Neural cell (in vitro differentiated cells): ENCODE measurements at regions not wholly inside any gene's neighbourhood (a gene's known extent, or its start where the extent isn't known, plus 50 kb on each side); places are given as distances from the start of the nearest gene placed in this dataset.

ENCODE experiments used
- H2AFZ ChIP-seq: fragments of 200-600, 300-800 bp; sonication (generic), shearing (Covaris generic); 2 replicates; pipeline ENCODE4 v1.6.0; 2014; ENCODE audit warnings: low read depth, mild to moderate bottlenecking, antibody characterized with exemption, low read length, moderate library complexity
- H3F3A ChIP-seq: fragments of 200-600 bp; shearing (Covaris generic); 2 replicates; pipeline ENCODE4 v1.6.1; 2016; ENCODE audit warnings: mild to moderate bottlenecking, moderate library complexity, mixed read lengths, antibody characterized with exemption, low read length; ENCODE audit not compliant: insufficient read depth, poor library complexity, severe bottlenecking
- H3K27ac ChIP-seq: fragments of 200-600, 300-800 bp; sonication (generic), shearing (Covaris generic); 2 replicates; pipeline ENCODE4 v1.5.1; 2014; ENCODE audit warnings: mild to moderate bottlenecking, low read length, moderate library complexity
- H3K27me3 ChIP-seq: fragments of 300-800, 200-600 bp; sonication (generic), shearing (Covaris generic); 2 replicates; pipeline ENCODE4 v1.6.0; 2014; ENCODE audit warnings: mild to moderate bottlenecking, low read depth, low read length, moderate library complexity; ENCODE audit not compliant: insufficient read depth
- H3K36me3 ChIP-seq: fragments of 300-800, 200-600 bp; sonication (generic), shearing (Covaris generic); 2 replicates; pipeline ENCODE4 v1.5.1; 2014; ENCODE audit warnings: mild to moderate bottlenecking, antibody characterized with exemption, low read length, moderate library complexity; ENCODE audit not compliant: insufficient read depth
- H3K4me2 ChIP-seq: fragments of 300-800, 200-600 bp; sonication (generic), shearing (Covaris generic); 2 replicates; pipeline ENCODE4 v1.6.0; 2014; ENCODE audit warnings: mild to moderate bottlenecking, low read length
- H3K4me3 ChIP-seq: fragments of 300-800, 200-600 bp; sonication (generic), shearing (Covaris generic); 2 replicates; pipeline ENCODE4 v1.5.1; 2014; ENCODE audit warnings: mild to moderate bottlenecking, low read length, moderate library complexity
- H3K79me2 ChIP-seq: fragments of 200-600 bp; shearing (Covaris generic); replicated peaks from 2 replicates; pipeline ENCODE4 v1.6.0; 2014; ENCODE audit warnings: mild to moderate bottlenecking, low read length, moderate library complexity; ENCODE audit not compliant: insufficient read depth
- H3K9ac ChIP-seq: fragments of 300-800, 200-600 bp; sonication (generic), shearing (Covaris generic); 2 replicates; pipeline ENCODE4 v1.6.1; 2016; ENCODE audit warnings: mild to moderate bottlenecking, low read length, mixed read lengths
- H3K9me2 ChIP-seq: fragments of 200-600 bp; shearing (Covaris generic); 2 replicates; pipeline ENCODE4 v1.6.1; 2016; ENCODE audit warnings: mild to moderate bottlenecking, low read length, mixed read lengths; ENCODE audit not compliant: insufficient read depth
- H3K9me3 ChIP-seq: fragments of 200-600, 300-800 bp; sonication (generic), shearing (Covaris generic); 2 replicates; pipeline ENCODE4 v1.6.1; 2016; ENCODE audit warnings: mild to moderate bottlenecking, mixed run types, low read length, moderate library complexity, mixed read lengths
- H4K20me1 ChIP-seq: fragments of 200-600 bp; shearing (Covaris generic); 2 replicates; pipeline ENCODE4 v1.6.1; 2016; ENCODE audit warnings: mild to moderate bottlenecking, mixed run types; ENCODE audit not compliant: insufficient read depth
- EP300 ChIP-seq: fragments of 450-650 bp; conservative IDR thresholded peaks from 2 replicates; pipeline ENCODE4 v1.6.1; 2014; ENCODE audit warnings: antibody characterized with exemption, mild to moderate bottlenecking, moderate library complexity; ENCODE audit not compliant: poor library complexity, severe bottlenecking
- EZH2 ChIP-seq: fragments of 200-600, 300-800 bp; shearing (Covaris generic), sonication (generic); IDR thresholded peaks from 2 replicates; pipeline ENCODE4 v1.6.1; 2014; ENCODE audit warnings: antibody characterized with exemption, low read length, borderline replicate concordance, mild to moderate bottlenecking; ENCODE audit not compliant: insufficient read depth, poor library complexity, severe bottlenecking
- MXI1 ChIP-seq: fragments of 450-650 bp; conservative IDR thresholded peaks from 2 replicates; pipeline ENCODE4 v1.6.1; 2014; ENCODE audit warnings: antibody characterized with exemption, mild to moderate bottlenecking; ENCODE audit not compliant: poor library complexity, severe bottlenecking
- POLR2AphosphoS5 ChIP-seq: IDR thresholded peaks from 2 replicates; pipeline ENCODE4 v1.6.1; 2012
- RAD21 ChIP-seq: fragments of 450-650 bp; conservative IDR thresholded peaks from 2 replicates; pipeline ENCODE4 v1.6.1; 2014; ENCODE audit warnings: antibody characterized with exemption, mild to moderate bottlenecking, moderate library complexity
- SMC3 ChIP-seq: fragments of 450-650 bp; conservative IDR thresholded peaks from 2 replicates; pipeline ENCODE4 v1.6.1; 2014; ENCODE audit warnings: antibody characterized with exemption, mild to moderate bottlenecking, moderate library complexity; ENCODE audit not compliant: poor library complexity
- TAF1 ChIP-seq: IDR thresholded peaks from 2 replicates; pipeline ENCODE4 v1.6.1; 2012; ENCODE audit warnings: low read depth
- TF ChIP-seq, protein P1 (sequence below): IDR thresholded peaks from 2 replicates; pipeline ENCODE4 v1.6.1; 2012; ENCODE audit warnings: borderline replicate concordance
- TF ChIP-seq, protein P2 (sequence below): fragments of 450-650 bp; IDR thresholded peaks from 2 replicates; pipeline ENCODE4 v1.5.1; 2014; ENCODE audit warnings: antibody characterized with exemption, mild to moderate bottlenecking, moderate library complexity; ENCODE audit not compliant: poor library complexity, severe bottlenecking

GRCh38 chr11:81892770-81893635 lies 840.7 kb downstream of the FAM181B start:
- Histone ChIP-seq H3K27me3 (no peaks in the 10 kb centered on the region), H3K9me2 (no peaks in the 10 kb centered on the region), H2AFZ (no peak overlapping the region), H3K9me3 (no peaks in the 10 kb centered on the region), H3K79me2 (no peaks in the 10 kb centered on the region), H4K20me1 (no peaks in the 10 kb centered on the region), H3K9ac (no peak overlapping the region), H3K36me3 (no peaks in the 10 kb centered on the region), H3F3A (no peaks in the 10 kb centered on the region), H3K4me3 (no peak overlapping the region), H3K27ac (no peak overlapping the region), H3K4me2 (no peak overlapping the region)
- TF ChIP-seq TAF1 (no peak), EP300 (no peak), MXI1 (no peak)

DNA sequence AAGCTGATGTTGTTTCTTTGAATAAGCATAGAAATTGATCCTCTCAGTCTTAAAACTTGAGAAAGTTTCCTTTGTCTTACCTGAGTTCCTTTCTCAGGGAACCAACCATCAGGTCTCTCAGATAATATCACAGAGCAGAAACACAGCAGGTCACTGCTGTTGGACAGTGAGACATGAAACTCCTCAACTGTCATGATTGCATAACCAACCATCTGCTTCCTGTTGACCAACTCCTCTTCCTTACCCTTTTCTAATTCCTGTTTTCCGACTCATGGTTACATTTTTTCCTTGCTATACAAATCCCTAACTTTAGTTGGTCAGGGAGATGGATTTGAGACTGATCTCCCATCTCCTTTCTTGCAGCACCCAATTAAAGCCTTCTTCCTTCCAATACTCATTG lies 845.3 kb downstream of the FAM181B start:
- H2AFZ ChIP-seq, result no peak overlapping the region
- H3K9me2 ChIP-seq, result no peaks in the 10 kb centered on the region
- TF ChIP-seq EP300 (no peak), EZH2 (no peak), TAF1 (no peak), MXI1 (no peak)
- TF ChIP-seq, protein P1, sequence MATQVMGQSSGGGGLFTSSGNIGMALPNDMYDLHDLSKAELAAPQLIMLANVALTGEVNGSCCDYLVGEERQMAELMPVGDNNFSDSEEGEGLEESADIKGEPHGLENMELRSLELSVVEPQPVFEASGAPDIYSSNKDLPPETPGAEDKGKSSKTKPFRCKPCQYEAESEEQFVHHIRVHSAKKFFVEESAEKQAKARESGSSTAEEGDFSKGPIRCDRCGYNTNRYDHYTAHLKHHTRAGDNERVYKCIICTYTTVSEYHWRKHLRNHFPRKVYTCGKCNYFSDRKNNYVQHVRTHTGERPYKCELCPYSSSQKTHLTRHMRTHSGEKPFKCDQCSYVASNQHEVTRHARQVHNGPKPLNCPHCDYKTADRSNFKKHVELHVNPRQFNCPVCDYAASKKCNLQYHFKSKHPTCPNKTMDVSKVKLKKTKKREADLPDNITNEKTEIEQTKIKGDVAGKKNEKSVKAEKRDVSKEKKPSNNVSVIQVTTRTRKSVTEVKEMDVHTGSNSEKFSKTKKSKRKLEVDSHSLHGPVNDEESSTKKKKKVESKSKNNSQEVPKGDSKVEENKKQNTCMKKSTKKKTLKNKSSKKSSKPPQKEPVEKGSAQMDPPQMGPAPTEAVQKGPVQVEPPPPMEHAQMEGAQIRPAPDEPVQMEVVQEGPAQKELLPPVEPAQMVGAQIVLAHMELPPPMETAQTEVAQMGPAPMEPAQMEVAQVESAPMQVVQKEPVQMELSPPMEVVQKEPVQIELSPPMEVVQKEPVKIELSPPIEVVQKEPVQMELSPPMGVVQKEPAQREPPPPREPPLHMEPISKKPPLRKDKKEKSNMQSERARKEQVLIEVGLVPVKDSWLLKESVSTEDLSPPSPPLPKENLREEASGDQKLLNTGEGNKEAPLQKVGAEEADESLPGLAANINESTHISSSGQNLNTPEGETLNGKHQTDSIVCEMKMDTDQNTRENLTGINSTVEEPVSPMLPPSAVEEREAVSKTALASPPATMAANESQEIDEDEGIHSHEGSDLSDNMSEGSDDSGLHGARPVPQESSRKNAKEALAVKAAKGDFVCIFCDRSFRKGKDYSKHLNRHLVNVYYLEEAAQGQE, result no peak
- no peaks in the 10 kb centered on the region for H3K79me2 ChIP-seq
- no peaks in the 10 kb centered on the region for H3K27me3 ChIP-seq
- H3K9me3 ChIP-seq, result no peaks in the 10 kb centered on the region
- no peak overlapping the region for H3K27ac ChIP-seq
- H3K4me2 ChIP-seq, result no peak overlapping the region
- no peak overlapping the region for H3K4me3 ChIP-seq
- no peaks in the 10 kb centered on the region for H4K20me1 ChIP-seq
- no peak overlapping the region for H3K9ac ChIP-seq
- H3F3A ChIP-seq, result no peaks in the 10 kb centered on the region
- H3K36me3 ChIP-seq, result no peaks in the 10 kb centered on the region

DNA sequence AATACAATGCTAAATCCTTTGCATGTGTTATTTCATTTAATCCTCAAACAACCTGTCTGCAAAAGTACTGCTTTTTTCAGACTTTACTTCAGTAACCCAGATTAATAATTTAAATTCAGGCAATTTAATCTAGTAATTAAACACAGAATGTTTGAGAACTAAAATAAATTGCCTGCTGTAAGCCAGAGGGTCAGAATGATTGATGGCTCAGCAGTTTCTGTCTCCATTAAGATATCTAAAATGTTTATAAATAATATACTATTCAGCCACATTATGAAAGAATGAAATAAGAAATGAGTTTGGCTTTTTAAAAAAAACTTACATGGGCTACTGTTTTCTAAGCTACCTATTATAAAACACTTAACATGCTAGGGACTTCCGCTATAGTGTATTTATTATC lies 846.0 kb downstream of the FAM181B start:
- Histone ChIP-seq H3K9me3 (no peaks in the 10 kb centered on the region), H4K20me1 (no peaks in the 10 kb centered on the region), H3F3A (no peaks in the 10 kb centered on the region), H3K4me2 (no peak overlapping the region), H3K4me3 (no peak overlapping the region), H3K27ac (no peak overlapping the region), H3K9ac (no peak overlapping the region), H3K79me2 (no peaks in the 10 kb centered on the region), H2AFZ (no peak overlapping the region), H3K27me3 (no peaks in the 10 kb centered on the region), H3K36me3 (no peaks in the 10 kb centered on the region), H3K9me2 (no peaks in the 10 kb centered on the region)
- TF ChIP-seq MXI1, result no peak
- TF ChIP-seq SMC3, result no peak
- TF ChIP-seq TAF1, result no peak
- TF ChIP-seq POLR2AphosphoS5, result no peak
- TF ChIP-seq EZH2, result no peak
- TF ChIP-seq EP300, result no peak
- TF ChIP-seq, protein P1, result no peak
- no peak for TF ChIP-seq RAD21
- TF ChIP-seq, protein P2, sequence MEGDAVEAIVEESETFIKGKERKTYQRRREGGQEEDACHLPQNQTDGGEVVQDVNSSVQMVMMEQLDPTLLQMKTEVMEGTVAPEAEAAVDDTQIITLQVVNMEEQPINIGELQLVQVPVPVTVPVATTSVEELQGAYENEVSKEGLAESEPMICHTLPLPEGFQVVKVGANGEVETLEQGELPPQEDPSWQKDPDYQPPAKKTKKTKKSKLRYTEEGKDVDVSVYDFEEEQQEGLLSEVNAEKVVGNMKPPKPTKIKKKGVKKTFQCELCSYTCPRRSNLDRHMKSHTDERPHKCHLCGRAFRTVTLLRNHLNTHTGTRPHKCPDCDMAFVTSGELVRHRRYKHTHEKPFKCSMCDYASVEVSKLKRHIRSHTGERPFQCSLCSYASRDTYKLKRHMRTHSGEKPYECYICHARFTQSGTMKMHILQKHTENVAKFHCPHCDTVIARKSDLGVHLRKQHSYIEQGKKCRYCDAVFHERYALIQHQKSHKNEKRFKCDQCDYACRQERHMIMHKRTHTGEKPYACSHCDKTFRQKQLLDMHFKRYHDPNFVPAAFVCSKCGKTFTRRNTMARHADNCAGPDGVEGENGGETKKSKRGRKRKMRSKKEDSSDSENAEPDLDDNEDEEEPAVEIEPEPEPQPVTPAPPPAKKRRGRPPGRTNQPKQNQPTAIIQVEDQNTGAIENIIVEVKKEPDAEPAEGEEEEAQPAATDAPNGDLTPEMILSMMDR, result no peak
